Loucy (cell line): ENCODE measurements at regions not wholly inside any gene's neighbourhood (a gene's known extent, or its start where the extent isn't known, plus 50 kb on each side); places are given as distances from the start of the nearest gene placed in this dataset.

Experiments
- H2AFZ ChIP-seq: fragments of 200-600 bp; sonication (generic); 2 replicates; pipeline ENCODE4 v1.6.0; 2016; ENCODE audit warnings: antibody characterized with exemption, mild to moderate bottlenecking, low read length, moderate library complexity
- H3F3A ChIP-seq: fragments of 200-600 bp; 2 replicates; pipeline ENCODE4 v1.6.0; 2016; ENCODE audit warnings: antibody characterized with exemption, low read depth, mild to moderate bottlenecking
- H3K27me3 ChIP-seq: fragments of 200-600 bp; sonication (generic); 2 replicates; pipeline ENCODE4 v1.6.1; 2014; ENCODE audit warnings: low read length, mild to moderate bottlenecking; ENCODE audit not compliant: insufficient read depth, poor library complexity, severe bottlenecking
- H3K36me3 ChIP-seq: fragments of 200-600 bp; sonication (generic); 2 replicates; pipeline ENCODE4 v1.6.1; 2016; ENCODE audit warnings: low read length; ENCODE audit not compliant: insufficient read depth
- H3K4me1 ChIP-seq: fragments of 200-600 bp; sonication (generic); 2 replicates; pipeline ENCODE4 v1.5.1; 2014; ENCODE audit warnings: low read length, mild to moderate bottlenecking; ENCODE audit not compliant: insufficient read depth, poor library complexity, severe bottlenecking
- H3K4me2 ChIP-seq: fragments of 200-600 bp; sonication (generic); 2 replicates; pipeline ENCODE4 v1.6.0; 2014; ENCODE audit warnings: antibody characterized with exemption, low read length, low read depth, mild to moderate bottlenecking; ENCODE audit not compliant: poor library complexity, severe bottlenecking
- H3K4me3 ChIP-seq: fragments of 200-600 bp; sonication (generic); 2 replicates; pipeline ENCODE4 v1.5.1; 2014; ENCODE audit warnings: low read length, mild to moderate bottlenecking, mixed read lengths; ENCODE audit not compliant: poor library complexity, severe bottlenecking
- H3K79me2 ChIP-seq: fragments of 200-600 bp; sonication (generic); 2 replicates; pipeline ENCODE4 v1.6.1; 2014; ENCODE audit warnings: low read length; ENCODE audit not compliant: insufficient read depth
- H3K9ac ChIP-seq: fragments of 200-600 bp; sonication (generic); 2 replicates; pipeline ENCODE4 v1.6.0; 2014; ENCODE audit warnings: mild to moderate bottlenecking, low read depth, low read length, moderate library complexity; ENCODE audit not compliant: poor library complexity, severe bottlenecking
- H3K9me2 ChIP-seq: fragments of 200-600 bp; sonication (generic); replicated peaks from 2 replicates; pipeline ENCODE4 v1.6.1; 2016; ENCODE audit warnings: low read depth, low read length, mixed read lengths
- H3K9me3 ChIP-seq: fragments of 200-600 bp; sonication (generic); 2 replicates; pipeline ENCODE4 v1.6.1; 2014; ENCODE audit warnings: mild to moderate bottlenecking, antibody characterized with exemption, low read length, low read depth; ENCODE audit not compliant: insufficient read depth
- H4K20me1 ChIP-seq: fragments of 200-600 bp; sonication (generic); 2 replicates; pipeline ENCODE4 v1.6.0; 2014; ENCODE audit warnings: antibody characterized with exemption, low read length, mild to moderate bottlenecking; ENCODE audit not compliant: insufficient read depth, poor library complexity, severe bottlenecking
- CTCF ChIP-seq: fragments of 200-600 bp; sonication (generic); conservative IDR thresholded peaks from 2 replicates; pipeline ENCODE4 v1.5.1; 2014; ENCODE audit warnings: mild to moderate bottlenecking, antibody characterized with exemption, low read length
- EZH2phosphoT487 ChIP-seq: fragments of 200-600 bp; IDR thresholded peaks from 2 replicates; pipeline ENCODE4 v1.6.1; 2018; ENCODE audit warnings: antibody characterized with exemption, mild to moderate bottlenecking, moderate library complexity, borderline replicate concordance

- Histone ChIP-seq H3K9ac (no peak overlapping the region), H3K79me2 (no peaks in the 10 kb centered on the region), H3K4me3 (no peak overlapping the region), H3K4me2 (no peak overlapping the region), H3K27me3 (no peaks in the 10 kb centered on the region), H3K9me3 (no peaks in the 10 kb centered on the region), H2AFZ (no peak overlapping the region), H3K36me3 (no peaks in the 10 kb centered on the region), H3F3A (no peaks in the 10 kb centered on the region), H4K20me1 (no peaks in the 10 kb centered on the region), H3K9me2 (no peaks in the 10 kb centered on the region), H3K4me1 (peaks cover 44% of the 10 kb centered on the region)
- TF ChIP-seq CTCF (no peak), EZH2phosphoT487 (no peak)
Observed at GRCh38 chr3:34219556-34219955, 421.1 kb downstream of the PDCD6IP start.

GRCh38 chr3:34225821-34226366 is 427.5 kb downstream of the PDCD6IP start:
- Histone ChIP-seq H3K4me3 (no peak overlapping the region), H3K9me3 (no peaks in the 10 kb centered on the region), H3K4me2 (no peak overlapping the region), H3K79me2 (no peaks in the 10 kb centered on the region), H2AFZ (0 out of 2 replicates have a peak overlapping the region, but pooled peaks have one; percentile 2), H3F3A (no peaks in the 10 kb centered on the region), H3K9me2 (no peaks in the 10 kb centered on the region), H3K27me3 (no peaks in the 10 kb centered on the region), H3K9ac (no peak overlapping the region), H3K4me1 (peaks cover 6% of the 10 kb centered on the region), H4K20me1 (no peaks in the 10 kb centered on the region), H3K36me3 (no peaks in the 10 kb centered on the region)
- TF ChIP-seq EZH2phosphoT487 (no peak), CTCF (no peak)

GRCh38 chr3:34229876-34230275 is 431.4 kb downstream of the PDCD6IP start:
- Histone ChIP-seq H3K9me2 (no peaks in the 10 kb centered on the region), H3K4me3 (no peak overlapping the region), H3K9ac (no peak overlapping the region), H4K20me1 (no peaks in the 10 kb centered on the region), H3K4me1 (peaks cover 6% of the 10 kb centered on the region), H3K4me2 (no peak overlapping the region), H3K27me3 (no peaks in the 10 kb centered on the region), H3F3A (no peaks in the 10 kb centered on the region), H2AFZ (no peak overlapping the region), H3K36me3 (no peaks in the 10 kb centered on the region), H3K9me3 (no peaks in the 10 kb centered on the region), H3K79me2 (no peaks in the 10 kb centered on the region)
- TF ChIP-seq EZH2phosphoT487: no peak

- no peaks in the 10 kb centered on the region for H3K36me3 ChIP-seq
- no peaks in the 10 kb centered on the region for H3K9me3 ChIP-seq
- no peak overlapping the region for H3K4me2 ChIP-seq
- H3K9me2 ChIP-seq: no peaks in the 10 kb centered on the region
- TF ChIP-seq EZH2phosphoT487: no peak
- no peak for TF ChIP-seq CTCF
- H3K4me3 ChIP-seq: no peak overlapping the region
- no peaks in the 10 kb centered on the region for H3K27me3 ChIP-seq
- no peaks in the 10 kb centered on the region for H4K20me1 ChIP-seq
- H2AFZ ChIP-seq: no peak overlapping the region
- no peaks in the 10 kb centered on the region for H3K79me2 ChIP-seq
- no peak overlapping the region for H3K9ac ChIP-seq
- H3K4me1 ChIP-seq: peaks cover 4% of the 10 kb centered on the region
- H3F3A ChIP-seq: no peaks in the 10 kb centered on the region
Observed at GRCh38 chr3:34235096-34235495, 436.7 kb downstream of the PDCD6IP start.
